ENCODE measurements at regions not wholly inside any gene's neighbourhood (a gene's known extent, or its start where the extent isn't known, plus 50 kb on each side); places are given as distances from the start of the nearest gene placed in this dataset.

GRCh38 chr7:91435381-91436059, 171.3 kb downstream of the FZD1 start:
- TF ChIP-seq MAX (IDR thresholded peaks at IDR 0.05; ENCODE audit: low read depth, low read length) (no peak), TCF12 (IDR thresholded peaks at IDR 0.05; ENCODE audit: low read depth, low read length) (no peak), IRF3 (IDR thresholded peaks at IDR 0.05) (no peak), ZZZ3 (IDR thresholded peaks at IDR 0.05; ENCODE audit: control insufficient read depth, insufficient read length, low read depth) (no peak), CTCF (IDR thresholded peaks at IDR 0.05 in 2 of 3, conservative IDR thresholded peaks at IDR 0.05 in 1 of 3; ENCODE audit: control insufficient read depth in 2 of 3, extremely low read depth in 1 of 3, insufficient read depth in 1 of 3, low read depth in 3 of 3, low read length in 3 of 3) (no peak), HDAC2 (IDR thresholded peaks at IDR 0.05) (no peak)
